SKM-1 treated with dmso at 0.1 percent for 144 hours (cell line): ENCODE measurements at regions not wholly inside any gene's neighbourhood (a gene's known extent, or its start where the extent isn't known, plus 50 kb on each side); places are given as distances from the start of the nearest gene placed in this dataset.
"Not testable (repeated sequence)": the region's sequence is repeated elsewhere in the genome, so short reads cannot be mapped to it uniquely, and the experiment has no call there.

Experiments used
- DNase-seq: peaks from one replicate; lab custom pipeline; 2025; ENCODE audit not compliant: unreplicated experiment; lab: John Stamatoyannopoulos, UW

DNA sequence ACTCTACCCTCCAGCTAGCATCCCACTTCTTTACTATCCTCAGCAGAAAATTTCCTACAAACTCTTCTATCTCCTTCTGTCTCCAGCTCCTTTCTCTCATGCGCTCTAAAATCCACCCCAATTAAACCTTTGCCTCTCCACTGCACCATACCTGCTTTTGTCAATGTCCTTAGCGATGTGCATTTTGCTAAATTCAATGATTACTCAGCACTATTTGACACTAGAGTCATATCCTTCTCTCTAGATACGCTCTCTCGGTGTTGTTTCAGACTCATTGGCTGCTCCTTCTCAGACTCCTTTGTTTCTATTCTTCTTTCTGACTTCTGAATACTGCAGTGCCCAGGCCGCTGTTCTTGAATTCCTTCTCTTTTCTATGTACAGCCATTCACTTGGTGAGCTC lies 144.2 kb downstream of the HLX start:
- no peak for DNase-seq

DNA sequence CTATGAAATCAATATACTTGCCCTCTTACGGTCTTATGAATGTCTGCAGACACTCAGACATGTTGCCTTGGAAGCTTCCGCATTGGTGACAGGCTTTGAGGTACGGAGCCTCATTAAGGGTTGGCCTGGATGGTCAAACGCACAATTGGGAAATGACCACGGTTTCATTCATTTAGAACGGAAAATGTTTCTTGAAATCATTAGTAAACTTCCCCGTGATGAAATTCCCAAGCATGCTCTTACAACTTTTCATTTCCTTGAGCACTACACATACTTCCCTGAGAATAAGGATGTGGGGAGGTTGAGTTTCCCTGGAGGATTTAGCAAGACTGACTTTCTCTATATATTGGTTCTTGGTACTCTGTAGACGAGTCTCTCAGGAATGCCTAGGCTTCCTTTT lies 146.3 kb downstream of the HLX start:
- no peak for DNase-seq

DNA sequence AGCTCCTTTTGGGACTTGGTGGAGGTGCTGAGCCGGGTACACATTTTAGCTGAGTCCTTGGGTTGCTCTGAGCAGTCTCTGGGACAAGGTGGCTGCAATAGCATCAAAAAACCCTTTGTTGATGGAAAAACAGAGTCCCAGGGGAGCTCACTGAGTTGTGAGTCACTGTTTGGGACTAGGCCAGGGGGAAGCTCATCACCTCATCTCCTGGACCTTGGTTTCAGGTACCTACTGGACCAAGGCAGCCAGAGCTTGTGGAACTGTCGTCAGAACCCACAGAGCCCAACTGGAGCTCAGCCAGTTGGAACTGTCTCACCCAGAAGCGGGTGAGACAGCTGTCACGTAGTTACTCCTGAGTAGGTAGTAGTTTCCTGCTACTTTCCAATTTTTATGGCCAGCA lies 146.7 kb downstream of the HLX start:
- DNase-seq, result no peak

DNA sequence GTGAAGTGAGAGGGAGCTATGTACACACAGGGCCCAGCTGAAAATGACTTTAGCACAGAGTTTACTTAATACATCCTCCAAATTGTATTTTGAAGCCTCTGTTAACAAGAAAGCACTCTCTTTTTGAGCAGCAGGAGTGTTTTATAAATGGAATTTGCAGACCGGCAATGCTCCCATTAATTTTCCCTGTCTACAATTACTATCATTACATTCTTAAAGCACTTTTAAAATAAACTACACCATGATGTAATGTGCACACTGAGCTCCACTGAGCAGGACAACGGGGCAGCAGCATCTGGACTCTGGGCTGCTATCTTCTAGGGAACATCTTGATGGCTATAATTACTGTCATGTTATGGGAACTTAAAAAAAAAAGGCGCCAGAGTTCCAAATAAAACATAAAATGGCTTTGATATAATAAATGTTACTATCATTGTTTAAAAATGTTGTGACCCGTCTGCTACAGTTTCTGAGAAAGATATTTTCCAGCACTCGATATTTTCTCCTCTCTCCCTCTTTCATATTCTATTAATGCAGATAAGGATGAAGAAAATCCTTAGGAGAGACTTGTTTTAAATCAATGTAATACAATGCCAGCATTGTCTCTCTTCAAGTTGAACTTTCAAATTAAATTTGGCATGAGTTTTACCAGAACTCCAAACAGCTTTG lies 150.9 kb downstream of the HLX start:
- DNase-seq, result no peak

DNA sequence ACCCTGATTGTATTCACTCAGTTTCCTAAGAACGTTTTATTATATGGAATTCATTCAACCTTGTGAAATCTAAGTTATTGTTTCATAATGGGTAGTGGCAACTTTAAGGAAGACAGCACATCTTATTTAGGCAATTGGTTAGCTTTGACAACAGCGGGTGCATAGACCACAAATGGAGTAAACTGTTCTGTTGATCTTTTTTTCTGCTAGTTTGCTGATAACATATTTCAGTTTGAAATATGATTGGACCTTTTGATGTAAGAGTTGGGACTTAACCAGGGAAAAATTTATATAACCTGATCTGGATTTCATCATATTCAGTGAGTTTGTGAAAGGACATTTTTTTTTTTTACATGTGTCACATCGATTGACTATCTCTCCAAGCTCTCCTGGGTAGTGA lies 151.7 kb downstream of the HLX start:
- DNase-seq, result no peak

DNA sequence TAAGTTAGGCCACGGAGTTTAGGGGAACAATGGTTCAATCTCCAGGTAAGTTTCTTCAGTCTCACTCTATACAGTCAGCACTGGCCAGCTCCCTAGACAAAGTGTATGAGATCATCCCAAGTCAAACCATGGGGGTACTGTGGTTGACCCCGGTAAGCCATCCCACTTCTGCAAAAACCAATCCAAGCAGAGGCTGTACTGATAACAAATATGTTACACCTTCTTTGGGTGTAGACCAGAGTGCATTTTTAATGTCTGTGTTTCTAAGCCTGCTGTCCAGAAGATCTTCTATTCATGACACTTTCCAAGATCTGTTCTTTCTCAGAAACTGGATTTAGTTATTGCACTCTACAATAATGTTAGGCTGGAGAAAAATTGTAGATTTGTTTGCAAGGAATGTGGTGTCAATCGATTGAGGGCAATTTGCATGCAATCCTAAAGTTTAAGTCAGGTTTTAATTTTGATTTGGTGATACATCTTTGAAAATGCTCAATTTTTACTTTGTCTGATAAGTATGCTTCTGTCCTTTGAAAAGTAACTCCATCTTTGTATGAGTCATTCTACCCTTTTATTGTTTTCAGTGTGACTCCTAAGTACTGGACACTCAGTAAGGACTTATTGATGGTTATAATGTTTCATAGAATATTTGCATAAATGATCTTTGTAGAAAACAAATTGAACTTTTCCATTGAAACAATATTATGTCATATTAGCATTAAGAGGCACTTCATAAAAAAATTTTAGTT lies 152.4 kb downstream of the HLX start:
- no peak for DNase-seq

DNA sequence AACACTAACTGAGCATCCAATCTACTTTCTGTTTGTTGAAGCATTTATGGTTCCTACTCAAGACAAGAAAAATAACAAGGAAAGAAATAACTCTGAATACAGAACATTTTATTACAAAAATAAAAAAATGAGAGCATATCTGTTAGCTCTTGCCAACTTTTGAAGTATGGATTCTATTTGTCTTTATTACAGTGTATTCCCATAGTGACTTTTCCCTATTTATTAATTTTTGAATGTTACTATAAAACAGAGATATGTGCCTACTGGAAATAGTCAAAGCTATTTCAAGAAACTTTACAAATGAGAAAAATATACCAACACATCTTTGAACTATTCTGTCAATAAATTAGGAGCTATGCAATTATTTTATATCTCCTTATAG lies 153.0 kb downstream of the HLX start:
- DNase-seq, result no peak

DNA sequence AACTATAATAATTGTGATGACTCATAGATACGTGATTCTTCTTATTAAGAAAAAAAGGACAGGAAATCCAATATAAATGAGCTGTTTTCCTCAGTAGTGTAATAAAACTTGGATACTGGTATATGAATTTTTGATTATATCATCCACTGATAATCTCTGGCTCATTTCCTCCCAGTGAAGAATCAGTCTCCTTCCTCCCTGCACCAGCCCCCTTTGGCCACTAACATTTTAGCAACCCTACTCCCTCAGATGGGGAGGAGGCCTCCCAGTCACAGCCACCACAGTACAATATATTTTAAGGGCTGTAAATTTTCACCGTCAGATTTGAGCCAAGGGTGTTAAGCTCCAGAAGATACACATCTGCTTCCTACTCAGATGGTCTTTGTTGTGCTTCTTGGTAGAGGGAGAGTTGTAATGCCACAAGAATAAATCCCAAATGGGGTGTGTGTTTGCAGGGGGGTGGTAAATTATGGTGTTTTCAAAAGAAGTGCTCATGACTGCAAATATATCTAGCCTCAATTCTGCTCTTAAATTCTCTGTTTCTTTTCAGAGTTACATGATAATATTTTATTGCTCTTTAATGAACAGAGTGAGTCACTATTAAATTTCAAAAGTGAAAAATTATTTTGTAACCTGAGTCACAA lies 153.5 kb downstream of the HLX start:
- DNase-seq, result no peak

DNA sequence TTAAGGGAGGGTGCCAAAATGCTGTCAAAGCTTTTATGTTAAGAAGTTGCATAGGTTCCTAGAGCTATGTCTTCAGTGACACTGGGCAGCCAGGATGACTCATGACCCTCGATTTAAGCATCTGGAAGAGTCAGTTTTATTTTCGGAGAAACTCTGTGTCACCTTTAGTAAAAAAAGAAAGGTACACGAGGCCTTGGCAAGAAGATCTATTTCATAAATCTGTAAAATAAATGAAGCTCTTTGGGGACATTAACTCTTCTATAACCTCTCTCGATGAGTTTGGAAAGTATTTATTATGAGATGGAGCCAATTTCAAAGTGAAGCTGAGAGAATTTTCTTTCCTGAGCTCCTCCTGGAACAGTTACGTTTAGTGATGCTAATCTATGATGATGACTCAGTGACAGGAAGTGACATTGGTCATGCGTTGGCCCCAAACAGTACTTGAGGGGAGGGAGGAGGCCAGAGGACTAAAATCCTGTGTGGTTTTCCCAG lies 156.5 kb downstream of the HLX start:
- no peak for DNase-seq

DNA sequence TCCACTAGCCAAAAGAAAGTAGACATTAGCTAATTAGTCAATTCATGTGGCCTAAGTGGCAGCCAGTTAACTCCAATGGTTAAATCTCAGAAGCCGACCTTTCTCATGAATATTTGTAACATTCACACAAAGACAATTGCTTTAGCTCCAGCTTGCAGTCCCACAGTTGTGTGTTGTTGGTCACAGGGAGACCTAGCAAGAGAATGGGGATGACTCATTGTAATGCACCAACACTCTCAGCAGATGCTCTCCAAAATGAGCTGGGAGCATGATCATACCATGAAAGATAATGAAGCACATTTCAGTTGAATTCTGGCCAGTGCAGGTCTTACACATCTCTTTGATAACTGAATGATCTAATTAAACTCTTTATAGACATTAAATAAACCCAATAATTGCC lies 160.4 kb downstream of the HLX start:
- DNase-seq, result no peak

DNA sequence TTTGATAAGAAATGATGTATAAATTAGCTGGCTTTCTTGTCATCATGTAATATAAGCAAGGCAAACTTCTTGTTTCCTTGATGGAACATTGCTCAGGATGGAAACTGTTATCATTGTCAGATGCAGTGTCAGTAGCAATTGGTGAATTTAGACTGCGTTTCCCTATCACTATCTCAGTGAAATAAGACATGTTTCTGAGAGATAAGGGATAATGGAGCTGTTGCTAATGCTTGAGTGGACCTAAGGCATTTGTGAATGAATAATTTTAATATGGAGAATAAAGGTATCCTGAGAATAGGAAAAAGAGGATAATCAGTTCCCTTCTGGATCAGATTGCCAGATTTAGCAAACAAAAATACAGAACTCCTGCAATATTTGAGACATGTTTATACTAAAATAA lies 160.9 kb downstream of the HLX start:
- no peak for DNase-seq

DNA sequence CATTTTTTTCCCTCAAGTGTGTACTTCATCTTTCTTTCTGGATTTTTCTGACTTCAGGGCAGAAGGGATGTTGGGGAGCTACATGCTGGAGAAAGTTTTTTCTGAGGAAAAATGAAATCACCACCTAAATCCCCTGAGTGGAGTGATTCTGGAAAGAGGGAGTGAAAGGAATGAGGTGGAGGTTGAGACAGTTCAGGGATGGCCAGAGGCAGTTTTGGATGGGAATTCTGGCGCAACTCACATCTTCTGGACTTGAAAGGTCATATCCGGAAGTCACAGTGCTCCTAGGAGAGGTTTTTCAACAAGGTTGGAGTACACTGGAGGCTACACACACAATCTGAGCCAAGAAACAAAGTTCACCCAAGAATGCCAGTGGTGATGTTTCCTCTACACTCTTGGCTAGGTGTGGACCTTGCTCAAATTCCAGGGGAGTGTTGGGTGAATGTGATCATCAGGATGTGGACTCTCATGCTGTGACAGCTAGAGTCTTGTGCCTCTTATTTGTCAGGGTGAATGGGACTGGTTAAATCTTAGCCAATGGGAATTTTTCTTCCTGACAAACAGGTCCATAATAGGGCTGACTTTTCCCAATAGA lies 161.5 kb downstream of the HLX start:
- no peak for DNase-seq

DNA sequence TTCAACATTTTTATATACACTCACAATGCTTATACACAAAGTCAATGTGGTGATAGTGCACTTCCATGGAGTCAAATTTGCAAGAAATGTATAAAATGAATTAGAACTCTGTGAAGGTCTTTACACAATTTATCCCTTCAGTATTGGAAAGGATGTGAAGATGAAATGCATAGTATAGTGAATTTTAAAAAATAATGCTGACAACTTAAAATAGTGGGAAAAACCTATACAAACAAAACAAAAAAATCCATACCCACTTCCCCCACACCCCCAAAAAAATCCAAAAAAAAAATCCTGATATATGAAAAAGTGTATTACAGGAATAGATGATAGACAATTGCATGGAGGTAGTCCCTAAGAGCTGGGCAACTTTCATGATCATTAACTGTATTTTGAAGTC lies 165.3 kb downstream of the HLX start:
- no peak for DNase-seq

DNA sequence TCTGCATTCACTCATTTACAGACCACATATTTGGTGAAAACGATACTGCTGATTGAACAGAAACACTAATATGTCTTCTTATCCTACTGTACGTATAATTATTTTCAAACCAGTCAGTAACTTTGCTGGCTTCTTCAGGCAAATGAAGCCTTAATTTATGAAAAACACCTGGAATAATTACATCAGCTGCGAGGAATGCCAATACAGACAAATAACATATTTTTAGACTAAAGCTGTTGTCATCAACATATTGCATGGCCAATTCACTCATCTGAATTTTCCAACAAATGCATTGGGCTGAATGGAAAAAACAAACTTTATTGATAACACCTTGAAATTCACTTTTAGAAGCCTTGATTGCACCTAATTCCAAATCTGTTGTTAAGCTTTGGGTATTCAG lies 165.9 kb downstream of the HLX start:
- DNase-seq, result no peak

DNA sequence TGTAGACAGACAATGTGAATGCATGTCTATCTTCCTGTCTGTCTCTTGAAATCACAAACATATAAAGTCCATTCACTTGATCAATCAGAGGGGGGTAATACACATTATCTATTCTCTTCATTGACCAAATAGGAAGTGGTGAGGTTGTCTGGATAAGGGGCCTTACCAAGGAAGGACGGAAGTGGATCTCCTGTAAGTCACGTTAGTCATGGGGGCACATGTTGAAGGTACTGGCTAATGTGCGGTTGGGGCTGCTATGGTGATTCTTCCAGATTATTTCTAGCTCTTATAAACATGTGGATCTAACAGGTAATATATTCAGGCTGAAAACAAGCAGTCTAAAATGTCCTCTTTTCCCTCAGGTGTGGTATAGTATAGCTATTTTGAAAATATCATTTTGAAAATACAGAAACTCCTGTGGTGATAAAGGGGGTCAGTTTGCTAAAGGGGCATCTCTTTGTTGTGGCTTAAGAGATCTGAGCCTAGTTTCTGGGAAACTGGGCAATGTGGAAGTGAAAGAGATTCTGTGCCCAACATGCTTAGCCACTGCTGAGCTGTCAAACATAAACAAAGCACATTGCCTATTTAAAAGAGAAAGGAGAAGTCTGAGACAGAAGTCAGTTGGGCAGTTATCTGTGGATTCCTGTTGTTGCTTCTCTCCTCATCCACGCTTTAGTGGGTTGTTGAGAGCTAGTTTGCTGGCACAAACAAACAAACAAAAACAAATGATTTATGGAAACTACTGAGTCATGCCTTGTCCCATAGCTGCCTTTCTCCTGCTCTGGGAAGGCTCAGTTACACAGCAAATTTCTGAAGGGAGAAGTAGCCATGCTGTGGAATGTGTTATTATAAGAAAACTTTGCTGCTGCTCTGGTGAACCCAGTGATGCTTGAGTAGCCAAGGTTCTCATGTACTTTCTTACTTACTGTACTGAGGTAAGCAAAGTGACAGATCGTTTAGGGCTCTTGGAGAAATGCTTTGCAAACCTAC lies 166.9 kb downstream of the HLX start:
- DNase-seq, result peak; percentile 90

DNA sequence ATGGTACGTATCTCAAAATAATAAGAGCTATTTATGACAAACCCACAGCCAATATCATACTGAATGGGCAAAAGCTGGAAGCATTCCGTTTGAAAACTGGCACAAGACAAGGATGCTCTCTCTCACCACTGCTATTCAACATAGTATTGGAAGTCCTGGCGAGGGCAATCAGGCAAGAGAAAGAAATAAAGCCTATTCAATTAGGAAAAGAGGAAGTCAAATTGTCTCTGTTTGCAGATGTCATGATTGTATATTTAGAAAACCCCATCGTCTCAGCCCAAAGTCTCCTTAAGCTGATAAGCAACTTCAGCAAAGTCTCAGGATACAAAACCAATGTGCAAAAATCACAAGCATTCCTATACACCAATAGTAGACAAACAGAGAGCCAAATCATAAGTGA lies 172.1 kb downstream of the HLX start:
- DNase-seq, result not testable (repeated sequence)

DNA sequence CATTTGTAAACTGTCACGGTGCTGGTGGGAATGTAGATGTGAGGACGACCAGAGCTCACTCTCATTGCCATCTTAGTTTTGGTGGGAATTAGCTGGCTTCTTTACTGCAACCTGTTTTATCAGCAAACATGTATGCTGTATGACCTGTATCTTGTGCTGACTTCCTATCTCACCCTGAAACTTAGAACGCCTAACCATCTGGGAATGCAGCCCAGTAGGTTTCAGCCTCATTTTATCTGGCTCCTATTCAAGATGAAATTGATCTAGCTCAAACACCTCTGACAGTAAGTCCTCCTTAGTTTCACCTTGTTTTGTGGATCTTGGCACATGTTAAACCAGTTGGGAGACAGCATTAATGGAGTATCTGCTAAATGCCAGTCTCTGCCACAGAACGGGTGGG lies 174.6 kb downstream of the HLX start:
- DNase-seq, result no peak

DNA sequence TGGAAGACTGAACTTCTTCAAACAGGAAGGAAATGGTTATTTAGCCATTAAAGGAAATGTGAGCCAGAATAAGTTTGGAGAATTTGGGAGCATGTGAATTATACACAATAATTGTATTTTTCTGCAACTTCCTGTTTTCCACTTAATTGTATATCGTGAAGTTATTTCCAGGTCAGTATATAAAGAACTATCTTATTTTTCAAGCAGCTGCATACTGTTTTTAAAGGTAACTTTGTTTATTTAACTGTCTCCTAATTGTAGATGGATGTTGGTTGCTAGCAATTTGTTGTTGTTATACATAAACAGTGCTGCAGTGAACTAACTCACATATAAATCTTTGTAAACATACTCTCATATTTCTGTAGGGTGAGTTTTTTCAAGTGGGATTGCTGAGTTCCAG lies 180.3 kb downstream of the HLX start:
- DNase-seq, result no peak

DNA sequence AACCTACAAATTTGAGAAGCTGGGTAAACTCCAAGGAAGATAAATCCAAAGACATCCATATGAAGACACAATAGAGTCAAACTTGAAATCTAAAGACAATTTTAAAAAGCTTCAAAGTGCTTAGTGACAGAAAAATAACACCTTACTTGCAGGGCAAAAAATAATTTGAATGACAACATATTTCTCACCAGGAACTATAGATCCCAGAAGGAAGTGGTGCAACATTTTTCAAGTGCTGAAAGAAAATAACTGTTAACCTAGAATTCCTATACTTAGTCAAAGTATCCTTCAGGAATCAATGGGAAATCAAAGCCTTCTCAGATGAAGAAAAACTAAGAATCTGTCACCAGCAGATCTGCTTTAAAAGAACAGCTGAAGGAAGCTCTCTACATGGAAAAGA lies 184.4 kb downstream of the HLX start:
- no peak for DNase-seq

DNA sequence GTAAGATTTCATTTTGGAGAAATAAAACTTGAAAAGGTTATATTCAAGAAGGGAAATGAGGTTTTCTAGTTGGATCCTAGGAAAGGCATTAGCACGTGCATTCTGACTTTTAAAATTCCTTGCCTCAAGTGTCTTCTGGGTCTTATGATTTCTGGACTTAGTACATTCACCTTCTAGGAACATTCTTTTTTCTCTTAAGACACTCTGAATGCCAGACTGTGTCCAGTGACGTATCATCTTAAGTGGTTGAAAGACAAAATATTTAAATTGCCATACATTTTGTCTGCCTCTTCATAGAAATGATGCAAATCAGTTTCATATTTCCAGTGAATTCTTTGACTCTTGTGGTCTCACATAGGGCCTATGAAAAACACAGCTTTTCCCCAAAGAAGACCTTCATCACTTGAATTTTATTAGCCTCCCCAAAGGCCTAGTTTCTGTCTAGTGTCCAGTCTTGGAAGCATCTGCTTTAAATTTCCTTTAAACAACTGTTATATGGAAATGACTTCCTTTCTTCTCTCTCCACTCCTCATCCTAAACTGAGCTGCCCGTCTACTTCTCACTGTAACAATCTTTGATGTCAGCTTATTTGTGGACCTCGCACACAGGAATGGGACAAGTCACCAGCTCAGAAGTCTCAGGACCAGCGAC lies 187.2 kb downstream of the HLX start:
- no peak for DNase-seq
